PC-3 (cell line): ENCODE measurements at regions not wholly inside any gene's neighbourhood (a gene's known extent, or its start where the extent isn't known, plus 50 kb on each side); places are given as distances from the start of the nearest gene placed in this dataset.
A peak's percentile ranks its signal among the peaks of the same experiment; 100 is the strongest.
"Not testable (repeated sequence)": the region's sequence is repeated elsewhere in the genome, so short reads cannot be mapped to it uniquely, and the experiment has no call there.

Experiments
- ATAC-seq: fragments of 200-7000 bp; cut with Tn5 transposase; 2 replicates; pipeline ENCODE4 v1.9.1; 2020; ENCODE audit warnings: mild to moderate bottlenecking, moderate library complexity
- BruUV-seq: library from RNA; stranded (reverse); fragments of 400-500 nt; replicated peaks from 2 replicates; lab custom pipeline; 2021; lab: Mats Ljungman, UMichigan
- CTCF ChIA-PET: fragments of 300-600 bp; sonication (Branson Sonifier 250); formaldehyde crosslinking; loops from one replicate; lab custom pipeline; 2022; ENCODE audit warnings: antibody characterized with exemption; lab: Charles Lee
- POLR2A ChIA-PET: fragments of 300-600 bp; sonication (Branson Sonifier 250); formaldehyde crosslinking; loops from one replicate; lab custom pipeline; 2022; ENCODE audit warnings: antibody characterized with exemption; ENCODE audit not compliant: unreplicated experiment; lab: Charles Lee
- DNase-seq: peaks from one replicate; pipeline ENCODE4 v3.0.0-alpha.2; 2015
- H2AFZ ChIP-seq: fragments of 300-600 bp; sonication (generic); 2 replicates; pipeline ENCODE4 v1.6.0; 2016; ENCODE audit warnings: antibody characterized with exemption, low read length
- H3F3A ChIP-seq: fragments of 300-600 bp; sonication (generic); one replicate; pipeline ENCODE4 v1.6.0; 2017; ENCODE audit warnings: antibody characterized with exemption, low read length, control low read depth, mild to moderate bottlenecking; ENCODE audit not compliant: unreplicated experiment
- H3K27ac ChIP-seq: fragments of 300-600 bp; sonication (generic); 2 replicates; pipeline ENCODE4 v1.5.1; 2016; ENCODE audit warnings: mild to moderate bottlenecking, low read length
- H3K27me3 ChIP-seq: fragments of 300-600 bp; sonication (generic); 2 replicates; pipeline ENCODE4 v1.6.1; 2016; ENCODE audit warnings: low read length, mixed read lengths
- H3K36me3 ChIP-seq: fragments of 300-600 bp; sonication (generic); 2 replicates; pipeline ENCODE4 v1.6.1; 2016; ENCODE audit warnings: low read depth, mixed run types, low read length, mixed read lengths
- H3K4me1 ChIP-seq: fragments of 300-600 bp; sonication (generic); 2 replicates; pipeline ENCODE4 v1.5.1; 2016; ENCODE audit warnings: low read length; ENCODE audit not compliant: insufficient read depth
- H3K4me2 ChIP-seq: fragments of 300-600 bp; sonication (generic); 2 replicates; pipeline ENCODE4 v1.6.0; 2016; ENCODE audit warnings: low read length
- H3K4me3 ChIP-seq: fragments of 300-600 bp; sonication (generic); 2 replicates; pipeline ENCODE4 v1.5.1; 2016; ENCODE audit warnings: mild to moderate bottlenecking, low read length, mixed read lengths
- H3K79me2 ChIP-seq: fragments of 300-600 bp; sonication (generic); 2 replicates; pipeline ENCODE4 v1.6.1; 2017; ENCODE audit warnings: low read length, mixed read lengths
- H3K9ac ChIP-seq: fragments of 300-600 bp; sonication (generic); 2 replicates; pipeline ENCODE4 v1.6.0; 2016; ENCODE audit warnings: mild to moderate bottlenecking, low read length
- H3K9me2 ChIP-seq: fragments of 300-600 bp; sonication (generic); replicated peaks from 2 replicates; pipeline ENCODE4 v1.6.1; 2016; ENCODE audit warnings: mixed run types, low read length, mixed read lengths
- H3K9me3 ChIP-seq: fragments of 300-600 bp; sonication (generic); 2 replicates; pipeline ENCODE4 v1.6.1; 2016; ENCODE audit warnings: low read length, mixed read lengths
- H4K20me1 ChIP-seq: fragments of 300-600 bp; sonication (generic); 2 replicates; pipeline ENCODE4 v1.6.1; 2016; ENCODE audit warnings: low read length, mixed read lengths
- CTCF ChIP-seq: fragments of 300-600 bp; sonication (generic); conservative IDR thresholded peaks from 2 replicates; pipeline ENCODE4 v1.5.1; 2017; ENCODE audit warnings: antibody characterized with exemption, low read depth, mild to moderate bottlenecking, low read length
- EZH2 ChIP-seq: fragments of 300-600 bp; sonication (generic); IDR thresholded peaks from one replicate; pipeline ENCODE4 v1.6.1; 2017; ENCODE audit warnings: antibody characterized with exemption, mild to moderate bottlenecking, low read length; ENCODE audit not compliant: unreplicated experiment
- EZH2phosphoT487 ChIP-seq: fragments of 300-600 bp; sonication (generic); IDR thresholded peaks from 2 replicates; pipeline ENCODE4 v1.6.1; 2018; ENCODE audit warnings: mild to moderate bottlenecking, antibody characterized with exemption, low read length, borderline replicate concordance
- intact Hi-C: fragments of 100-400 bp; cut with micrococcal nuclease; formaldehyde crosslinking; loops from 2 replicates; pipeline ENCODE4 v1.9.0; 2023

GRCh38 chr4:38333219-38333618 is 330.8 kb upstream of the KLF3 start:
- TF ChIP-seq EZH2phosphoT487: no peak
- TF ChIP-seq CTCF: no peak
- no peak for TF ChIP-seq EZH2
- CTCF ChIA-PET: no interaction called here
- Histone ChIP-seq H3K79me2 (no peaks in the 10 kb centered on the region), H3K9ac (no peak overlapping the region), H3K36me3 (peaks cover 3% of the 10 kb centered on the region; the same call in 1 of the 2 replicates), H3K4me3 (no peak overlapping the region), H3K9me3 (no peaks in the 10 kb centered on the region; the same call in 1 of the 2 replicates), H3F3A (peaks cover 7% of the 10 kb centered on the region), H2AFZ (no peak overlapping the region), H3K4me2 (no peak overlapping the region), H3K4me1 (peaks cover 38% of the 10 kb centered on the region), H3K9me2 (no peaks in the 10 kb centered on the region), H3K27me3 (no peaks in the 10 kb centered on the region), H3K27ac (no peak overlapping the region), H4K20me1 (no peaks in the 10 kb centered on the region)
- no TSS peak for BruUV-seq
- ATAC-seq: no peak
- DNase-seq: no peak
- intact Hi-C loops: no loop called here
- POLR2A ChIA-PET: no interaction called here

DNA sequence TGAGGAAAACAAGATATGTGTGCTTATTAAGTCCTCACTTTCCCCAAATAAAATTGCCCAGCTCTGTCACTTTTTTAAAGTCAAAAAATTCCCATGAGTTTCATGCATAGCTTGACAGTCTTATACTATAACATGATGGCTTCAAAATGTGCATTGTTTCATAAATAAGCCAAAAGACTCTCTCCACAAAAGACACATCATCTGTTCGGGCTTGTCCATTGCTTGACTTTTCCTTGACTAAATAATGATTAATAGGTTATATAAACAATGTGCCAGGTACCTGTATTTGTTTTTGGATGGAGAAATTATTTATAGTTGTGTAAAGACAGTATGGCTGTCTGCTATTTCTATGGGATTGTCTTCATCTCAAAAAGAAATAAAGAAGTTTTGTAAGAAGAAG is 329.2 kb upstream of the KLF3 start:
- CTCF ChIA-PET: no interaction called here
- Histone ChIP-seq H3K4me2 (peak overlapping the region; percentile 83), H3K9me3 (no peaks in the 10 kb centered on the region; the same call in 1 of the 2 replicates), H3K9me2 (no peaks in the 10 kb centered on the region), H3K4me3 (peak overlapping the region; percentile 45), H3K4me1 (peaks cover 25% of the 10 kb centered on the region), H3K36me3 (peaks cover 4% of the 10 kb centered on the region; the same call in 1 of the 2 replicates), H3K79me2 (no peaks in the 10 kb centered on the region), H3K27me3 (no peaks in the 10 kb centered on the region), H4K20me1 (no peaks in the 10 kb centered on the region), H3K27ac (peak overlapping the region; percentile 98), H3F3A (peaks cover 7% of the 10 kb centered on the region), H3K9ac (peak overlapping the region; percentile 60), H2AFZ (peak overlapping the region; percentile 70)
- intact Hi-C loops: no loop called here
- TF ChIP-seq CTCF (no peak), EZH2 (no peak), EZH2phosphoT487 (no peak)
- POLR2A ChIA-PET: no interaction called here
- peak; percentile 93 for ATAC-seq
- peak; percentile 71 for DNase-seq
- no TSS peak for BruUV-seq

DNA sequence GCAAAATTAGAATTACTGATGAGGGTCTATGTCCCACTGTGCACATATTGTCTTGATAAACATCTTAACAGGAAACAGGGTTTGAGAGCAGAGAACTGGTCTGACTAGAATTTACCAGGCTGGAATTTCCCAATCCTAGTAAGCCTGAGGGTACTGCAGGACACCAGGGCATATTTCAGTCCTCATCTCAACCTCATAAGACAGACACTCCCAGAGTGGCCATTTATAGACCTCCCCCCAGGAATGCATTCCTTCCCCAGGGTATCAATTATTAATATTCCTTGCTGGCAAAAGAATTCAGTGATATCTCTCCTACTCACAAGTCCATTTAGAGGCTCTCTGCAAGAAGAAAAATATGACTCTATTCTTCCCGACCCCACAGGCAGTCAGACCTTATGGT is 325.1 kb upstream of the KLF3 start:
- H3K27me3 ChIP-seq, POLR2A ChIA-PET, BruUV-seq, H3F3A ChIP-seq, DNase-seq, ATAC-seq, H4K20me1 ChIP-seq, H3K9me3 ChIP-seq, H3K27ac ChIP-seq, H2AFZ ChIP-seq, CTCF ChIA-PET, H3K4me2 ChIP-seq, H3K9me2 ChIP-seq, intact Hi-C loops, H3K79me2 ChIP-seq, H3K9ac ChIP-seq, H3K4me3 ChIP-seq, H3K36me3 ChIP-seq: not testable (repeated sequence)
- H3K4me1 ChIP-seq: peaks cover 21% of the 10 kb centered on the region
